ENCODE measurements at regions not wholly inside any gene's neighbourhood (a gene's known extent, or its start where the extent isn't known, plus 50 kb on each side); places are given as distances from the start of the nearest gene placed in this dataset.

GRCh38 chr14:53473480-53473879 lies 320.4 kb upstream of the DDHD1 start:
- Mint-ChIP-seq H3K27ac (no peak overlapping the region), H3K9me3 (peaks cover 0 to 2% of the 10 kb centered on the region in 2 donors), H3K36me3 (ENCODE audit: insufficient read depth in 2 of 2) (no peaks in the 10 kb centered on the region), H3K4me1 (ENCODE audit: low read depth) (no peaks in the 10 kb centered on the region), H3K27me3 (ENCODE audit: low read depth) (no peaks in the 10 kb centered on the region), H3K4me3 (no peak overlapping the region)
- no peak for DNase-seq
- no peak for ATAC-seq (replicated peaks in 1 of 2)

- DNase-seq (no peak), ATAC-seq (replicated peaks in 1 of 2) (no peak)
- Mint-ChIP-seq H3K4me1 (ENCODE audit: low read depth) (no peaks in the 10 kb centered on the region), H3K27me3 (ENCODE audit: low read depth) (no peaks in the 10 kb centered on the region), H3K27ac (no peak overlapping the region), H3K4me3 (no peak overlapping the region), H3K36me3 (ENCODE audit: insufficient read depth in 2 of 2) (no peaks in the 10 kb centered on the region), H3K9me3 (peaks cover 0 to 2% of the 10 kb centered on the region in 2 donors)
These were observed 319.2 kb upstream of the DDHD1 start for GRCh38 chr14:53472306-53472705.

- Mint-ChIP-seq H3K27ac (no peak overlapping the region), H3K9me3 (peaks cover 2% of the 10 kb centered on the region in 2 donors), H3K4me3 (no peak overlapping the region), H3K36me3 (ENCODE audit: insufficient read depth in 2 of 2) (no peaks in the 10 kb centered on the region), H3K4me1 (ENCODE audit: low read depth) (no peaks in the 10 kb centered on the region), H3K27me3 (ENCODE audit: low read depth) (no peaks in the 10 kb centered on the region)
- DNase-seq (no peak), ATAC-seq (replicated peaks in 1 of 2) (no peak)
These were observed 317.4 kb upstream of the DDHD1 start for GRCh38 chr14:53470351-53471043.

GRCh38 chr14:53468876-53469275 lies 315.8 kb upstream of the DDHD1 start:
- Mint-ChIP-seq H3K27me3 (ENCODE audit: low read depth) (no peaks in the 10 kb centered on the region), H3K4me1 (ENCODE audit: low read depth) (no peaks in the 10 kb centered on the region), H3K4me3 (no peak overlapping the region), H3K9me3 (peaks cover under 1 to 4% of the 10 kb centered on the region in 2 donors), H3K27ac (no peak overlapping the region), H3K36me3 (ENCODE audit: insufficient read depth in 2 of 2) (no peaks in the 10 kb centered on the region)
- no peak for ATAC-seq (replicated peaks in 1 of 2)
- no peak for DNase-seq

GRCh38 chr14:53464376-53464775 lies 311.3 kb upstream of the DDHD1 start:
- no peaks in the 10 kb centered on the region for H3K36me3 Mint-ChIP-seq (ENCODE audit: insufficient read depth in 2 of 2)
- no peak overlapping the region for H3K27ac Mint-ChIP-seq
- H3K4me3 Mint-ChIP-seq: no peak overlapping the region
- H3K9me3 Mint-ChIP-seq: peaks cover 0 to 4% of the 10 kb centered on the region in 2 donors
- H3K27me3 Mint-ChIP-seq (ENCODE audit: low read depth): peaks cover 6% of the 10 kb centered on the region
- no peak for ATAC-seq (replicated peaks in 1 of 2)
- no peaks in the 10 kb centered on the region for H3K4me1 Mint-ChIP-seq (ENCODE audit: low read depth)
- DNase-seq: no peak

GRCh38 chr14:53462931-53463778 lies 310.0 kb upstream of the DDHD1 start:
- Mint-ChIP-seq H3K9me3 (peaks cover 0 to 4% of the 10 kb centered on the region in 2 donors), H3K27me3 (ENCODE audit: low read depth) (peaks cover 6% of the 10 kb centered on the region), H3K36me3 (ENCODE audit: insufficient read depth in 2 of 2) (no peaks in the 10 kb centered on the region), H3K27ac (no peak overlapping the region), H3K4me1 (ENCODE audit: low read depth) (no peaks in the 10 kb centered on the region), H3K4me3 (no peak overlapping the region)
- ATAC-seq (replicated peaks in 1 of 2) (no peak), DNase-seq (no peak)

- DNase-seq: no peak
- peaks cover 0 to 4% of the 10 kb centered on the region in 2 donors for H3K9me3 Mint-ChIP-seq
- H3K4me3 Mint-ChIP-seq: no peak overlapping the region
- H3K27ac Mint-ChIP-seq: no peak overlapping the region
- H3K4me1 Mint-ChIP-seq (ENCODE audit: low read depth): no peaks in the 10 kb centered on the region
- ATAC-seq (replicated peaks in 1 of 2): no peak
- no peaks in the 10 kb centered on the region for H3K36me3 Mint-ChIP-seq (ENCODE audit: insufficient read depth in 2 of 2)
- peaks cover 6% of the 10 kb centered on the region for H3K27me3 Mint-ChIP-seq (ENCODE audit: low read depth)
These were observed 308.7 kb upstream of the DDHD1 start for GRCh38 chr14:53461858-53462257.

- peaks cover 0 to 2% of the 10 kb centered on the region in 2 donors for H3K9me3 Mint-ChIP-seq
- H3K27ac Mint-ChIP-seq: no peak overlapping the region
- H3K36me3 Mint-ChIP-seq (ENCODE audit: insufficient read depth in 2 of 2): no peaks in the 10 kb centered on the region
- H3K4me3 Mint-ChIP-seq: no peak overlapping the region
- ATAC-seq (replicated peaks in 1 of 2) (no peak), DNase-seq (no peak)
- peaks cover 6% of the 10 kb centered on the region for H3K27me3 Mint-ChIP-seq (ENCODE audit: low read depth)
- H3K4me1 Mint-ChIP-seq (ENCODE audit: low read depth): no peaks in the 10 kb centered on the region
These were observed 307.4 kb upstream of the DDHD1 start for GRCh38 chr14:53460544-53460943.

- no peak overlapping the region for H3K27ac Mint-ChIP-seq
- H3K4me1 Mint-ChIP-seq (ENCODE audit: low read depth): no peaks in the 10 kb centered on the region
- ATAC-seq (replicated peaks in 1 of 2) (no peak), DNase-seq (no peak)
- peaks cover 0 to 1% of the 10 kb centered on the region in 2 donors for H3K9me3 Mint-ChIP-seq
- H3K36me3 Mint-ChIP-seq (ENCODE audit: insufficient read depth in 2 of 2): no peaks in the 10 kb centered on the region
- no peak overlapping the region for H3K4me3 Mint-ChIP-seq
- peaks cover 6% of the 10 kb centered on the region for H3K27me3 Mint-ChIP-seq (ENCODE audit: low read depth)
These were observed 305.3 kb upstream of the DDHD1 start for GRCh38 chr14:53458368-53458814.

- no peak overlapping the region for H3K4me3 Mint-ChIP-seq
- peaks cover 6% of the 10 kb centered on the region for H3K27me3 Mint-ChIP-seq (ENCODE audit: low read depth)
- ATAC-seq (replicated peaks in 1 of 2) (no peak), DNase-seq (no peak)
- H3K4me1 Mint-ChIP-seq (ENCODE audit: low read depth): no peaks in the 10 kb centered on the region
- H3K9me3 Mint-ChIP-seq: peaks cover 0 to 1% of the 10 kb centered on the region in 2 donors
- H3K27ac Mint-ChIP-seq: no peak overlapping the region
- no peaks in the 10 kb centered on the region for H3K36me3 Mint-ChIP-seq (ENCODE audit: insufficient read depth in 2 of 2)
These were observed 303.8 kb upstream of the DDHD1 start for GRCh38 chr14:53456931-53457330.

GRCh38 chr14:53452005-53452673 lies 299.0 kb upstream of the DDHD1 start:
- no peaks in the 10 kb centered on the region for H3K36me3 Mint-ChIP-seq (ENCODE audit: insufficient read depth in 2 of 2)
- H3K9me3 Mint-ChIP-seq: peaks cover 0 to 1% of the 10 kb centered on the region in 2 donors
- H3K27ac Mint-ChIP-seq: no peak overlapping the region
- DNase-seq (no peak), ATAC-seq (replicated peaks in 1 of 2) (no peak)
- no peak overlapping the region for H3K4me3 Mint-ChIP-seq
- no peaks in the 10 kb centered on the region for H3K27me3 Mint-ChIP-seq (ENCODE audit: low read depth)
- no peaks in the 10 kb centered on the region for H3K4me1 Mint-ChIP-seq (ENCODE audit: low read depth)

- no peaks in the 10 kb centered on the region for H3K27me3 Mint-ChIP-seq (ENCODE audit: low read depth)
- no peaks in the 10 kb centered on the region for H3K36me3 Mint-ChIP-seq (ENCODE audit: insufficient read depth in 2 of 2)
- no peak overlapping the region for H3K27ac Mint-ChIP-seq
- no peak for DNase-seq
- H3K9me3 Mint-ChIP-seq: peaks cover 0 to 1% of the 10 kb centered on the region in 2 donors
- no peak overlapping the region for H3K4me3 Mint-ChIP-seq
- H3K4me1 Mint-ChIP-seq (ENCODE audit: low read depth): no peaks in the 10 kb centered on the region
- ATAC-seq (replicated peaks in 1 of 2): no peak
These were observed 297.7 kb upstream of the DDHD1 start for GRCh38 chr14:53450871-53451270.

GRCh38 chr14:53448682-53449081 lies 295.6 kb upstream of the DDHD1 start:
- Mint-ChIP-seq H3K27me3 (ENCODE audit: low read depth) (no peaks in the 10 kb centered on the region), H3K9me3 (peaks cover 0 to 7% of the 10 kb centered on the region in 2 donors), H3K27ac (no peak overlapping the region), H3K36me3 (ENCODE audit: insufficient read depth in 2 of 2) (no peaks in the 10 kb centered on the region), H3K4me1 (ENCODE audit: low read depth) (no peaks in the 10 kb centered on the region), H3K4me3 (no peak overlapping the region)
- DNase-seq (no peak), ATAC-seq (replicated peaks in 1 of 2) (no peak)
